Endodermal cell (in vitro differentiated cells): ENCODE measurements at regions not wholly inside any gene's neighbourhood (a gene's known extent, or its start where the extent isn't known, plus 50 kb on each side); places are given as distances from the start of the nearest gene placed in this dataset.

ENCODE experiments used
- DNase-seq: peaks from one replicate; pipeline ENCODE4 v3.0.0-alpha.2; 2017
- H3K27ac ChIP-seq: 2 replicates; pipeline ENCODE4 v1.5.1; 2013; ENCODE audit warnings: mild to moderate bottlenecking, low read depth, low read length, moderate library complexity
- H3K27me3 ChIP-seq: 2 replicates; pipeline ENCODE4 v1.6.1; 2013; ENCODE audit warnings: mild to moderate bottlenecking, low read length, moderate library complexity; ENCODE audit not compliant: insufficient read depth, control insufficient read depth, poor library complexity, severe bottlenecking
- H3K36me3 ChIP-seq: 2 replicates; pipeline ENCODE4 v1.7.0; 2013; ENCODE audit warnings: mild to moderate bottlenecking, low read length, moderate library complexity; ENCODE audit not compliant: control insufficient read depth, insufficient read depth
- H3K4me1 ChIP-seq: one replicate; pipeline ENCODE4 v1.7.0; 2013; ENCODE audit warnings: low read length; ENCODE audit not compliant: control insufficient read depth, insufficient read depth
- H3K4me3 ChIP-seq: 2 replicates; pipeline ENCODE4 v1.5.1; 2013; ENCODE audit warnings: mild to moderate bottlenecking, low read length, moderate library complexity
- H3K9ac ChIP-seq: 2 replicates; pipeline ENCODE4 v1.6.1; 2013; ENCODE audit warnings: mild to moderate bottlenecking, low read length, moderate library complexity; ENCODE audit not compliant: poor library complexity, severe bottlenecking; ENCODE audit errors: extremely low read depth
- H3K9me3 ChIP-seq: 2 replicates; pipeline ENCODE4 v1.6.1; 2013; ENCODE audit warnings: mild to moderate bottlenecking, low read length, moderate library complexity; ENCODE audit not compliant: control insufficient read depth
- H3K27ac Mint-ChIP-seq: 2 replicates; pipeline ENCODE4 v1.8.0; 2020; ENCODE audit warnings: mixed read lengths
- H3K27me3 Mint-ChIP-seq: 2 replicates; pipeline ENCODE4 v1.8.0; 2021; ENCODE audit warnings: mild to moderate bottlenecking, mixed read lengths; ENCODE audit not compliant: insufficient read depth
- H3K36me3 Mint-ChIP-seq: 2 replicates; pipeline ENCODE4 v1.8.0; 2020; ENCODE audit warnings: low read depth, mixed read lengths
- H3K4me1 Mint-ChIP-seq: 2 replicates; pipeline ENCODE4 v1.8.0; 2020; ENCODE audit warnings: mixed read lengths
- H3K4me3 Mint-ChIP-seq: 2 replicates; pipeline ENCODE4 v1.8.0; 2020; ENCODE audit warnings: mild to moderate bottlenecking, moderate library complexity, mixed read lengths
- H3K9me3 Mint-ChIP-seq: 2 replicates; pipeline ENCODE4 v1.8.0; 2020; ENCODE audit warnings: mild to moderate bottlenecking, mixed read lengths
- WGBS, 2 experiments: methylation state at CpG; one replicate each; pipeline versions ENCODE4 v1.1.5 to v1.1.7; 2013; ENCODE audit warnings: missing lambda C conversion rate in 2 of 2, mixed read lengths in 1 of 2; ENCODE audit not compliant: insufficient coverage in 1 of 2, insufficient read length in 1 of 2; 5-methylcytosine and 5-hydroxymethylcytosine counted together
- TF ChIP-seq, protein P1 (sequence below): fragments of 200-600 bp; sonication (generic); conservative IDR thresholded peaks from 2 replicates; pipeline ENCODE4 v1.5.0; 2021; ENCODE audit warnings: antibody characterized with exemption, mild to moderate bottlenecking

DNA sequence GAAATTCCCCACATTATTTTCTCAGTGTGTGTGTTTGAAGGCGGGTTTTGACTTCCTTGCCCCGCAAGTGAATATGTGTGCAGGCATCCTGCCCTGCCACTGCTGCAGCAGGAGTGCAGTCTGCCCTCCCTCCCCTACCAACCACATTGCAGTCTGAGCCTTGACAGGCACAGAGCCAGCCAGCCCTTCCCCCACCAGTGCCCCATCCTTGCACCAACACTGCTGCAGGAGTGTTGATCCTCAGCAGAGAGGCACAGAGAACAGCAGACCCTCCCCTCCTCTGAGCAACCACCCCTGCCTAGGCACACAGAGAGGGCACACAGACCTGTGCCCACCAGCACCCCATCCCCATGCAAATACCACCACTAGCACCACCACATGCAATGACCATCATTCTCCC is 683.0 kb upstream of the PKDCC start:
- no peaks in the 10 kb centered on the region for H3K4me1 ChIP-seq
- Mint-ChIP-seq H3K36me3 (no peaks in the 10 kb centered on the region), H3K4me3 (no peak overlapping the region), H3K9me3 (peaks cover 32% of the 10 kb centered on the region), H3K27ac (no peak overlapping the region), H3K27me3 (no peaks in the 10 kb centered on the region), H3K4me1 (no peaks in the 10 kb centered on the region)
- 90 to 100% methylated on average over 2 of the region's 2 CpGs for WGBS, 2 experiments
- H3K27ac ChIP-seq: no peak overlapping the region
- TF ChIP-seq, protein P1, sequence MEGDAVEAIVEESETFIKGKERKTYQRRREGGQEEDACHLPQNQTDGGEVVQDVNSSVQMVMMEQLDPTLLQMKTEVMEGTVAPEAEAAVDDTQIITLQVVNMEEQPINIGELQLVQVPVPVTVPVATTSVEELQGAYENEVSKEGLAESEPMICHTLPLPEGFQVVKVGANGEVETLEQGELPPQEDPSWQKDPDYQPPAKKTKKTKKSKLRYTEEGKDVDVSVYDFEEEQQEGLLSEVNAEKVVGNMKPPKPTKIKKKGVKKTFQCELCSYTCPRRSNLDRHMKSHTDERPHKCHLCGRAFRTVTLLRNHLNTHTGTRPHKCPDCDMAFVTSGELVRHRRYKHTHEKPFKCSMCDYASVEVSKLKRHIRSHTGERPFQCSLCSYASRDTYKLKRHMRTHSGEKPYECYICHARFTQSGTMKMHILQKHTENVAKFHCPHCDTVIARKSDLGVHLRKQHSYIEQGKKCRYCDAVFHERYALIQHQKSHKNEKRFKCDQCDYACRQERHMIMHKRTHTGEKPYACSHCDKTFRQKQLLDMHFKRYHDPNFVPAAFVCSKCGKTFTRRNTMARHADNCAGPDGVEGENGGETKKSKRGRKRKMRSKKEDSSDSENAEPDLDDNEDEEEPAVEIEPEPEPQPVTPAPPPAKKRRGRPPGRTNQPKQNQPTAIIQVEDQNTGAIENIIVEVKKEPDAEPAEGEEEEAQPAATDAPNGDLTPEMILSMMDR: no peak
- no peak for DNase-seq
- no peaks in the 10 kb centered on the region for H3K27me3 ChIP-seq
- H3K9ac ChIP-seq: no peak overlapping the region
- peaks cover 19% of the 10 kb centered on the region for H3K9me3 ChIP-seq
- H3K4me3 ChIP-seq: no peak overlapping the region
- no peaks in the 10 kb centered on the region for H3K36me3 ChIP-seq

DNA sequence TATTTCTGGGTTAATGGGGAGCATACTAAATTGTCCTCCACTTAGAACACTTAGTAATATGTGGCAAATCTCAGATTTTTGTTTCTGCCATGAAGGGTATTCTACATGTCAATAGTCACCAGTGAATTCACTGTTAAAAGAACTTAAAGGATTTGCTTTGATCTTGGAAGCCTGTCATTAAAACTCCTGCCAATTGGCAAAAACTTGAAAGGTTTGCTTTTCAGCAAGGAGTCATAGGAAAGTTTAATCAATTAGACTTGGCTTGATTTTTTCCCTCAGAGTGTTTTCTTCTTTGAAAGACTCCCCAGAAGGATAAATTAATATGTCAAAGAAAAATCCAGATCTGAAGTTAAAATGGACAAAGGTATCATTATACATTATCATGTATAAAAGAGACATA is 671.9 kb upstream of the PKDCC start:
- peak overlapping the region; percentile 22 for H3K27ac ChIP-seq
- Mint-ChIP-seq H3K9me3 (peaks cover 22% of the 10 kb centered on the region), H3K27me3 (no peaks in the 10 kb centered on the region), H3K27ac (no peak overlapping the region), H3K4me3 (no peak overlapping the region), H3K36me3 (no peaks in the 10 kb centered on the region), H3K4me1 (no peaks in the 10 kb centered on the region)
- TF ChIP-seq, protein P1: no peak
- H3K4me3 ChIP-seq: no peak overlapping the region
- no peaks in the 10 kb centered on the region for H3K27me3 ChIP-seq
- no peaks in the 10 kb centered on the region for H3K4me1 ChIP-seq
- no peaks in the 10 kb centered on the region for H3K36me3 ChIP-seq
- no peak for DNase-seq
- no peak overlapping the region for H3K9ac ChIP-seq
- no peaks in the 10 kb centered on the region for H3K9me3 ChIP-seq

DNA sequence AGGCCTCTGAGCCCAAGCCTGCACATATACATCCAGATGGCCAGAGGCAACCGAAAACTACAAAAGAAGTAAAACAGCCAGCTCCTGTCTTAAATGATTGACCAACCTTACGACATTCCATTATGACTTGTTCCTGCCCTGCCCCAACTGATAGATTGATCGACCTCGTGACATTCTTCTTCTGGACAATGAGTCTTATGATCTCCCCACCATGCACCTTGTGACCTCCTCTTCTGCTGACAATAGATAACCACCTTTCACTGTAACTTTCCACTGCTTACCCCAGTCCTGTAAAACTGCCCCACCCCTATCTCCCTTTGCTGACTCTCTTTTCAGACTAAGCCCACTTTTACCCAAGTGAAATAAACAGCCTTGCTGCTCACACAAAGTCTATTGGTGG is 670.0 kb upstream of the PKDCC start:
- Histone ChIP-seq H3K9me3 (no peaks in the 10 kb centered on the region), H3K4me3 (no peak overlapping the region), H3K9ac (no peak overlapping the region), H3K4me1 (no peaks in the 10 kb centered on the region), H3K27ac (no peak overlapping the region), H3K27me3 (no peaks in the 10 kb centered on the region), H3K36me3 (no peaks in the 10 kb centered on the region)
- Mint-ChIP-seq H3K27me3 (no peaks in the 10 kb centered on the region), H3K27ac (no peak overlapping the region), H3K9me3 (peaks cover 5% of the 10 kb centered on the region), H3K4me1 (no peaks in the 10 kb centered on the region), H3K4me3 (no peak overlapping the region), H3K36me3 (no peaks in the 10 kb centered on the region)
- DNase-seq: no peak
- 79 to 91% methylated on average over 3 to 4 of the region's 4 CpGs for WGBS, 2 experiments
- TF ChIP-seq, protein P1: no peak
